ENCODE measurements at regions not wholly inside any gene's neighbourhood (a gene's known extent, or its start where the extent isn't known, plus 50 kb on each side); places are given as distances from the start of the nearest gene placed in this dataset.

GRCh38 chr14:98207415-98207814 is 1064.6 kb downstream of the BCL11B start:
- no peak for TF ChIP-seq POLR2AphosphoS5 (IDR thresholded peaks at IDR 0.05)
- no peak for TF ChIP-seq POLR2A (IDR thresholded peaks at IDR 0.05)
- TF ChIP-seq, protein P1, sequence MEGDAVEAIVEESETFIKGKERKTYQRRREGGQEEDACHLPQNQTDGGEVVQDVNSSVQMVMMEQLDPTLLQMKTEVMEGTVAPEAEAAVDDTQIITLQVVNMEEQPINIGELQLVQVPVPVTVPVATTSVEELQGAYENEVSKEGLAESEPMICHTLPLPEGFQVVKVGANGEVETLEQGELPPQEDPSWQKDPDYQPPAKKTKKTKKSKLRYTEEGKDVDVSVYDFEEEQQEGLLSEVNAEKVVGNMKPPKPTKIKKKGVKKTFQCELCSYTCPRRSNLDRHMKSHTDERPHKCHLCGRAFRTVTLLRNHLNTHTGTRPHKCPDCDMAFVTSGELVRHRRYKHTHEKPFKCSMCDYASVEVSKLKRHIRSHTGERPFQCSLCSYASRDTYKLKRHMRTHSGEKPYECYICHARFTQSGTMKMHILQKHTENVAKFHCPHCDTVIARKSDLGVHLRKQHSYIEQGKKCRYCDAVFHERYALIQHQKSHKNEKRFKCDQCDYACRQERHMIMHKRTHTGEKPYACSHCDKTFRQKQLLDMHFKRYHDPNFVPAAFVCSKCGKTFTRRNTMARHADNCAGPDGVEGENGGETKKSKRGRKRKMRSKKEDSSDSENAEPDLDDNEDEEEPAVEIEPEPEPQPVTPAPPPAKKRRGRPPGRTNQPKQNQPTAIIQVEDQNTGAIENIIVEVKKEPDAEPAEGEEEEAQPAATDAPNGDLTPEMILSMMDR (IDR thresholded peaks at IDR 0.05), result no peak
- DNase-seq (ENCODE audit: low spot score in 2 of 2), result no peak
- intact Hi-C loops (cut with DNase I; ENCODE audit: low total_unique reads), result no loop called here
- no peaks in the 10 kb centered on the region for H3K9me3 ChIP-seq
- no peaks in the 10 kb centered on the region for H3K4me1 ChIP-seq
- no peaks in the 10 kb centered on the region for H3K36me3 ChIP-seq
- no peak overlapping the region for H3K27ac ChIP-seq
- no peak overlapping the region for H3K4me3 ChIP-seq
- no peaks in the 10 kb centered on the region for H3K27me3 ChIP-seq

- Histone ChIP-seq H3K27ac (no peak overlapping the region), H3K4me1 (no peaks in the 10 kb centered on the region), H3K9me3 (no peaks in the 10 kb centered on the region), H3K36me3 (no peaks in the 10 kb centered on the region), H3K4me3 (no peak overlapping the region), H3K27me3 (no peaks in the 10 kb centered on the region)
- intact Hi-C loops (cut with DNase I; ENCODE audit: low total_unique reads), result no loop called here
- TF ChIP-seq, protein P1 (IDR thresholded peaks at IDR 0.05), result no peak
- TF ChIP-seq POLR2AphosphoS5 (IDR thresholded peaks at IDR 0.05) (no peak), POLR2A (IDR thresholded peaks at IDR 0.05) (no peak)
- DNase-seq (ENCODE audit: low spot score in 2 of 2), result no peak
Observed at GRCh38 chr14:98208211-98208611, 1063.8 kb downstream of the BCL11B start.

GRCh38 chr14:98208943-98209342 is 1063.1 kb downstream of the BCL11B start:
- no peaks in the 10 kb centered on the region for H3K9me3 ChIP-seq
- no peaks in the 10 kb centered on the region for H3K4me1 ChIP-seq
- no peaks in the 10 kb centered on the region for H3K27me3 ChIP-seq
- no peak for TF ChIP-seq POLR2A (IDR thresholded peaks at IDR 0.05)
- TF ChIP-seq, protein P1 (IDR thresholded peaks at IDR 0.05), result no peak
- no peak for TF ChIP-seq POLR2AphosphoS5 (IDR thresholded peaks at IDR 0.05)
- no peak overlapping the region for H3K27ac ChIP-seq
- H3K36me3 ChIP-seq, result no peaks in the 10 kb centered on the region
- intact Hi-C loops (cut with DNase I; ENCODE audit: low total_unique reads), result no loop called here
- no peak overlapping the region for H3K4me3 ChIP-seq
- no peak for DNase-seq (ENCODE audit: low spot score in 2 of 2)

DNA sequence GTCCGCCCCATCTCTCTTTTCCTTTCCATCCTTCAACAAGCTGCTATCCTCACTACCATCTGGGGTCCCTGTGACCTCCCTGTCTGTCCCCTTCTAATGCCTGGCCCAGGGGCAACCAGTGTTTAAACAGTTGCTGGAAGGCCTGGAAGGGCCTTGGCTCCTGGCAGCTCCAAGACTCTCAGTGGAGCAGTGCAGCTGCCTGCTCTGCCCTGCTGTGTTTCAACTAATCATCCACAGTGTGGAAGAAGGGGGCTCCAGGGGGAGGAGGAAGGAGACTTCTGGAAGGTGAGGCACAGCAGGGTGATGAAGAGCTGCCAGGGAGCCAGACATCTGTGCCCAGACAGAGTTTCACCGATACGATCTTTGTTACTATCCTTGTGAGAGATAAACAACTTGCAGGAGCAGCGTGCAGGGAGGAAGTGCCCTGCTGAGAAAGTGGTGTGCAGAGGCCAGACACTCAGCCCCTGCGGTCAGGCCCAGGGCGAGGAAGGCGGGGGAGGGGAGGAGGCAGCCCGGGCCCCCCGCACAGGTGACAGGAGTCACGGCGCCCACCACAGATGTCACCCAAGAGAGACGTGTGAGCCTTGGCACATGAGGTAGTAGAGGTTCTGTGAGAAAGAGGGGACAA is 1061.8 kb downstream of the BCL11B start:
- no peak overlapping the region for H3K4me3 ChIP-seq
- no peaks in the 10 kb centered on the region for H3K36me3 ChIP-seq
- no peaks in the 10 kb centered on the region for H3K4me1 ChIP-seq
- no peaks in the 10 kb centered on the region for H3K9me3 ChIP-seq
- TF ChIP-seq, protein P1 (IDR thresholded peaks at IDR 0.05), result no peak
- TF ChIP-seq POLR2A (IDR thresholded peaks at IDR 0.05) (no peak), POLR2AphosphoS5 (IDR thresholded peaks at IDR 0.05) (no peak)
- intact Hi-C loops (cut with DNase I; ENCODE audit: low total_unique reads), result loop anchor here (5.0 kb wide), 1 partner anchor 348 kb away; no protein-coding TSS in a partner anchor
- no peak for DNase-seq (ENCODE audit: low spot score in 2 of 2)
- H3K27ac ChIP-seq, result no peak overlapping the region
- no peaks in the 10 kb centered on the region for H3K27me3 ChIP-seq

GRCh38 chr14:98217530-98217929 is 1054.5 kb downstream of the BCL11B start:
- DNase-seq (ENCODE audit: low spot score in 2 of 2), result no peak
- intact Hi-C loops (cut with DNase I; ENCODE audit: low total_unique reads), result no loop called here
- Histone ChIP-seq H3K27ac (no peak overlapping the region), H3K9me3 (no peaks in the 10 kb centered on the region), H3K4me1 (no peaks in the 10 kb centered on the region), H3K4me3 (no peak overlapping the region), H3K36me3 (no peaks in the 10 kb centered on the region), H3K27me3 (peaks cover 0 to 10% of the 10 kb centered on the region in 2 donors)
- TF ChIP-seq, protein P1 (IDR thresholded peaks at IDR 0.05), result no peak

Measured in breast epithelium (tissue), 4 donors.